ENCODE measurements at regions not wholly inside any gene's neighbourhood (a gene's known extent, or its start where the extent isn't known, plus 50 kb on each side); places are given as distances from the start of the nearest gene placed in this dataset.

DNA sequence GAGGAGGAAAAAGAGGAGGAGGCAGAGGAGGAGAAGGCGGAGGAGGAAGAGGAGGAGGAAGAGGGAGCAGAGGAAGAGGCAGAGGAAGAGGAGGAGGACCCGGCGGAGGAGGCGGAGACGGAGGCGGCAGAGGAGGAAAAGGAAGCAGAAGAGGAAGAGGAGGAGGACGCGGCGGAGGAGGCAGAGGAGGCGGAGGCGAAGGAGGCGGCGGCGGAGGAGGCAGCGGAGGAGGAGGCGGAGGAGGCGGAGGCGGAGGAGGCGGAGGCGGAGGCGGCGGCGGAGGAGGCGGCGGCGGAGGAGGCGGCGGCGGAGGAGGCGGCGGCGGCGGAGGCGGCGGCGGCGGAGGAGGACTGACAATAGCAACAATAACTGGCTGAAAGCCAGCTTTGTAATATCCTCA, 616.6 kb downstream of the TBC1D22A start:
- TF ChIP-seq, protein P1, sequence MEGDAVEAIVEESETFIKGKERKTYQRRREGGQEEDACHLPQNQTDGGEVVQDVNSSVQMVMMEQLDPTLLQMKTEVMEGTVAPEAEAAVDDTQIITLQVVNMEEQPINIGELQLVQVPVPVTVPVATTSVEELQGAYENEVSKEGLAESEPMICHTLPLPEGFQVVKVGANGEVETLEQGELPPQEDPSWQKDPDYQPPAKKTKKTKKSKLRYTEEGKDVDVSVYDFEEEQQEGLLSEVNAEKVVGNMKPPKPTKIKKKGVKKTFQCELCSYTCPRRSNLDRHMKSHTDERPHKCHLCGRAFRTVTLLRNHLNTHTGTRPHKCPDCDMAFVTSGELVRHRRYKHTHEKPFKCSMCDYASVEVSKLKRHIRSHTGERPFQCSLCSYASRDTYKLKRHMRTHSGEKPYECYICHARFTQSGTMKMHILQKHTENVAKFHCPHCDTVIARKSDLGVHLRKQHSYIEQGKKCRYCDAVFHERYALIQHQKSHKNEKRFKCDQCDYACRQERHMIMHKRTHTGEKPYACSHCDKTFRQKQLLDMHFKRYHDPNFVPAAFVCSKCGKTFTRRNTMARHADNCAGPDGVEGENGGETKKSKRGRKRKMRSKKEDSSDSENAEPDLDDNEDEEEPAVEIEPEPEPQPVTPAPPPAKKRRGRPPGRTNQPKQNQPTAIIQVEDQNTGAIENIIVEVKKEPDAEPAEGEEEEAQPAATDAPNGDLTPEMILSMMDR (IDR thresholded peaks at IDR 0.05; ENCODE audit: unreplicated experiment in 3 of 3), result no peak
- Mint-ChIP-seq H3K4me3 (no peak overlapping the region), H3K36me3 (ENCODE audit: low read depth) (peaks cover 11% of the 10 kb centered on the region), H3K4me1 (no peaks in the 10 kb centered on the region), H3K27ac (no peak overlapping the region), H3K27me3 (ENCODE audit: low read depth) (peaks cover 26% of the 10 kb centered on the region), H3K9me3 (peaks cover 50% of the 10 kb centered on the region)

DNA sequence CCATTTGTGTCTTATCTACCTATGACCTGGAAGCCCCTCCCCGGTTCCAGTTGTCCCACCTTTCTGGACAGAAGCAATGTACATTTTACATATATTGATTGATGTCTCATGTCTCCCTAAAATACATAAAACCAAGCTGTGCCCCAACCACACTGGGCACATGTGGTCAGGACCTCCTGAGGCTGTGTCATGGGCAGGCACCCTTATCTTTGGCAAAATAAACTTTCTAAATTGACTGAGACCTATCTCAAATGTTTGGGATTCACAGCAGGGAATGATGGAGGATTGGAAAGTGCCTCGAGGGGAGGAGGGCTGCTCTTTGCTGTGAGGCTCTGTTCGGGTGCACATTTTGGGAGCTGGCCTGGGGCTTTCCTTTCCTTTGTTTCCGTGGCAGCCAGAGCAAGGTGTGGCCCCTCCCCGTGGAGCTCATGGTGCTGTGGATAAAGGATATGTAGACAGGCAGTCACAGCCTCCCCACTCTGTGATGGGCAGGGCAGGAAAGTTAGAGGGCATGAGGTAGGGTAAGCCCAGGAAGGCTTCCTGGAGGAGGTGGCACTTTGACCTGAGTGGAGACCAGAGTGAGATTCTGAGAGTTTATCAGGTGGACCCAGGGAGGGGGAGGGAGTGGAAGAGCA, 615.6 kb downstream of the TBC1D22A start:
- H3K9me3 Mint-ChIP-seq, result peaks cover 47% of the 10 kb centered on the region
- no peak overlapping the region for H3K27ac Mint-ChIP-seq
- H3K27me3 Mint-ChIP-seq (ENCODE audit: low read depth), result peaks cover 21% of the 10 kb centered on the region
- H3K36me3 Mint-ChIP-seq (ENCODE audit: low read depth), result peaks cover 11% of the 10 kb centered on the region
- no peak overlapping the region for H3K4me3 Mint-ChIP-seq
- TF ChIP-seq, protein P1 (IDR thresholded peaks at IDR 0.05; ENCODE audit: unreplicated experiment in 3 of 3), result no peak
- no peaks in the 10 kb centered on the region for H3K4me1 Mint-ChIP-seq

DNA sequence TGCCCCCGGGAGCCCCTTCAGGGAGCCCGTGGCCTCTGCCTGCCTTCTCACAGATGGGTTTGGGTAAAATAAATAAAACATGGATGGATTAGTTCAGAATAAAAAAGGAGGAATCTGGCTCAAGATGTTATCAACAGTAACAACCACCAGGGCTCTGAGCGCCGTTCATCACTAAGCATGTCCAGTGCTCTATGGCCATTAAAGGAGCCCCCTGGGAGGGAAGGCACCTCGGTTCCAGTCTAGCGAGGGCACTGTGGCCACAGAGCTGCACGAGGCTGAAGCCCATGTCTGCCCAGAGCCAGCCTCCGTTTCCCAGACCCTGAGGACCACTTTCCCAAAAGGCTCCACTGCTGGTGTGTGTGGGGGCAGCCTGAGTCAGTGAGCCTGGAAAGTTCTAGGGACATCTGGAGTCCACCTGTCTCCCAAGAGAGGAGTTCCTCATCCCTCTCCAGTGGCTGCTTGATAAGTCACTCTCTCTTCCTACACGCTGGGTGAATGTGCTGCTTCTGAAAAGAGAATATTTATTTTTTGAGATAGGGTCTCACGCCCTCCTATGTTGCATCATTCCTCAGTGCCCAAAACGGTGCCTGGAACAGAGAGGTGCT, 614.6 kb downstream of the TBC1D22A start:
- Mint-ChIP-seq H3K27ac (no peak overlapping the region), H3K27me3 (ENCODE audit: low read depth) (peaks cover 12% of the 10 kb centered on the region), H3K36me3 (ENCODE audit: low read depth) (peaks cover 11% of the 10 kb centered on the region), H3K9me3 (peaks cover 48% of the 10 kb centered on the region), H3K4me3 (no peak overlapping the region), H3K4me1 (no peaks in the 10 kb centered on the region)
- TF ChIP-seq, protein P1 (IDR thresholded peaks at IDR 0.05; ENCODE audit: unreplicated experiment in 3 of 3), result no peak

DNA sequence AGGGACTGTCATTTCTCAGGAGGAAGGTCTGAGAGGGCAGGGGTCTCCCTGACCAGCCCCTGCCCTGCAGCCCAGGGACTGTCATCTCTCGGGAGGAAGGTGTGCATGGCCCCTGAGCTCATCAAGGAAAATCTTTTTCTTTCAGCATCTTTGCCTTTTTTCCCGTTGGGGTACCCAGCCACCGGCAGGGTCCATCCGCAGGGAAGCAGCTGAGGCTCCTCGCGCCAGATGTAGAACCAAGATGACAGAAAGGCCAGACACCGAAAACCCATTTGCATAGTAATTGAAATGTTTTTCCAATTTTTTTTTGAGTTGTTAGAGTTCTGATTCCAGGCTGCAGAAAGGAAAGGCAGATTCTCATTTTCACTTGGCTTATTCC, 613.9 kb downstream of the TBC1D22A start:
- H3K27me3 Mint-ChIP-seq (ENCODE audit: low read depth), result peaks cover 6% of the 10 kb centered on the region
- H3K36me3 Mint-ChIP-seq (ENCODE audit: low read depth), result peaks cover 11% of the 10 kb centered on the region

DNA sequence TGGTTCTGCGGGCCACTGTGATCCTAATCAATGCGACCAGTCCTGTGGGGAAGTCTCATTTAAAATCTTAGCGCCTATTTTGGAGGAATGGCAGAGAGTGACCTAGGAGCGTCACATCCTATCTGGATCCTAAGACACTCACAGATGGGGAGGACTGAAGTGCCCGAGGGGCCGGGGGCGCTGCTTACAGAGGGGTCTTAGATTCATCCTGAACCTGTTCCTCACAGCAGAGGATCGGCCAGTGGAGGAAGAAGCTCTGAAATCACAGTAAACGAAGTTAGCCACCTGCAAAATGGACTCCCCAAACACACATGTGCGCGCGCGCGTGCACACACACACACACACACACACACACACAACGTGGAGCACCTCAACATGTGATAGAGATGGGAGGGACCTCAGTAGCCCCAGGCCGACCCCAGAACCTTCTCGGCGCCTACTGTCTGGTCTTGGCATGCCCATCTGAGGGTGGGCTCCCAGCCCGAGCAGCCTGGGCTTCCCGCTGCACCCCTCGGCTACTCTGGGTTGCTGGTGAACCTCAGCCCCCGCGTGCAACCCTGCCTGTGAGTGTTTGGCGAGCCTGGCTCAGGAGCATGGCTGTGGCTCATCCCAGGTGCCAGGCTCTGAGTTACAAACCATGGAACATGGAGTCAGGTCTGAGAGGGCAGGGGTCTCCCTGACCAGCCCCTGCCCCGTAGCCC, 613.3 kb downstream of the TBC1D22A start:
- H3K27ac Mint-ChIP-seq, result no peak overlapping the region
- no peaks in the 10 kb centered on the region for H3K4me1 Mint-ChIP-seq
- no peak overlapping the region for H3K4me3 Mint-ChIP-seq
- peaks cover 11% of the 10 kb centered on the region for H3K36me3 Mint-ChIP-seq (ENCODE audit: low read depth)
- TF ChIP-seq, protein P1 (IDR thresholded peaks at IDR 0.05; ENCODE audit: unreplicated experiment in 3 of 3), result no peak
- peaks cover 4% of the 10 kb centered on the region for H3K27me3 Mint-ChIP-seq (ENCODE audit: low read depth)
- H3K9me3 Mint-ChIP-seq, result peaks cover 42% of the 10 kb centered on the region

More for the DNA sequence above, 613.9 kb downstream of the TBC1D22A start:
- Mint-ChIP-seq H3K4me3 (no peak overlapping the region), H3K27ac (no peak overlapping the region), H3K4me1 (no peaks in the 10 kb centered on the region), H3K9me3 (peaks cover 42% of the 10 kb centered on the region)
- TF ChIP-seq, protein P1 (IDR thresholded peaks at IDR 0.05; ENCODE audit: unreplicated experiment in 3 of 3), result no peak

Measured in nephron (organoid).